K562 (cell line): ENCODE measurements at regions not wholly inside any gene's neighbourhood (a gene's known extent, or its start where the extent isn't known, plus 50 kb on each side); places are given as distances from the start of the nearest gene placed in this dataset.

Experiments used
- BRD4 ChIP-seq: fragments of 200-600 bp; sonication (generic); IDR thresholded peaks from 2 replicates; pipeline ENCODE4 v1.6.1; 2017; ENCODE audit warnings: inconsistent platforms
- CC2D1A ChIP-seq: fragments of 450-650 bp; IDR thresholded peaks from 2 replicates; pipeline ENCODE4 v1.6.1; 2017; ENCODE audit warnings: mild to moderate bottlenecking
- DPF2 ChIP-seq: fragments of 450-650 bp; IDR thresholded peaks from 2 replicates; pipeline ENCODE4 v1.6.1; 2016
- E2F3 ChIP-seq: fragments of 250-450 bp; sonication (Bioruptor Pico); IDR thresholded peaks from 2 replicates; pipeline ENCODE4 v1.4.0; 2020; ENCODE audit warnings: mild to moderate bottlenecking
- FOS ChIP-seq: IDR thresholded peaks from 3 replicates; pipeline ENCODE4 v1.6.1; 2011; ENCODE audit not compliant: insufficient read length; ENCODE audit errors: extremely low read depth
- GTF2A2 ChIP-seq: IDR thresholded peaks from 2 replicates; pipeline ENCODE4 v1.6.1; 2016; ENCODE audit warnings: mild to moderate bottlenecking, missing genetic modification characterization, missing compliant biosample characterization
- KLF16 ChIP-seq: IDR thresholded peaks from 2 replicates; pipeline ENCODE4 v1.6.1; 2016; ENCODE audit warnings: antibody characterized with exemption
- NCOA6 ChIP-seq: fragments of 450-650 bp; IDR thresholded peaks from 2 replicates; pipeline ENCODE4 v1.6.1; 2017; ENCODE audit warnings: mild to moderate bottlenecking
- PCBP2 ChIP-seq: fragments of 200-400 bp; formaldehyde crosslinking; IDR thresholded peaks from 2 replicates; pipeline ENCODE4 v1.6.1; 2018; ENCODE audit warnings: low read length, low read depth, mild to moderate bottlenecking, moderate library complexity; ENCODE audit not compliant: poor library complexity, severe bottlenecking
- RAD51 ChIP-seq: fragments of 450-650 bp; IDR thresholded peaks from 2 replicates; pipeline ENCODE4 v1.7.1; 2016; ENCODE audit warnings: low read depth, mild to moderate bottlenecking, borderline replicate concordance
- SMARCC2 ChIP-seq: fragments of 450-650 bp; IDR thresholded peaks from 2 replicates; pipeline ENCODE4 v1.6.1; 2017; ENCODE audit warnings: antibody characterized with exemption, moderate library complexity, mild to moderate bottlenecking, low read depth
- ZNF785 ChIP-seq: fragments of 250-450 bp; sonication (Bioruptor Pico); IDR thresholded peaks from 2 replicates; pipeline ENCODE4 v1.4.0; 2020; ENCODE audit warnings: mild to moderate bottlenecking
- TF ChIP-seq, protein P1 (sequence below): fragments of 250-450 bp; sonication (Bioruptor Pico); IDR thresholded peaks from 2 replicates; pipeline ENCODE4 v1.9.0; 2021; ENCODE audit warnings: mild to moderate bottlenecking
- TF ChIP-seq, protein P2 (sequence below): fragments of 450-650 bp; formaldehyde crosslinking; IDR thresholded peaks from 2 replicates; pipeline ENCODE4 v1.4.0; 2022; ENCODE audit warnings: missing genetic modification characterization
- TF ChIP-seq, protein P3 (sequence below): IDR thresholded peaks from 2 replicates; pipeline ENCODE4 v1.6.1; 2016; ENCODE audit warnings: missing genetic modification characterization, missing compliant biosample characterization

DNA sequence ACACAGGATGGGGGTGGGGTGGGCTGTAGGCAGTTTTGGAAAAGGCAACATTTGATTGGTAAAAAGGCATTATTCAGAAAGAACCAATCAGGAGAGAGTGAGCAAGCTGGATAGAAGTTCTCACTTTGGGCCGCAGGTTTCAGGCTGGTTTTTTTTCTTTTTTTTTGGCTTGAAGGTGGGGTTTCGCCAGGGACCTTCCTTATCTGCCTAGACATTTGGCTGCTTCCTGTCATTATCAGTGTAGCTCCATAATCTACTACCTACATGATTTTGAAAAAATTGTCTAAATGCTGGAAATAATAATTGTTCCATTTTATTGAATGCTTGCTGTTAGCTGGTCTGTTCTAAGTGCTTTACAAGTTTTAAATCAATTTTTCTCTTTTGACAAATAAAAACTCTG is 649.0 kb downstream of the TMTC2 start (continued):
- no peak for TF ChIP-seq RAD51
- peak; percentile 51; the same call in 1 of the 2 replicates for TF ChIP-seq SMARCC2
- no peak for TF ChIP-seq ZNF785 (CRISPR knock-in tag)
- no peak for TF ChIP-seq GTF2A2 (tag)
- TF ChIP-seq CC2D1A = peak; percentile 99
- TF ChIP-seq E2F3 (CRISPR knock-in tag) = no peak
- peak; percentile 86 for TF ChIP-seq DPF2
- TF ChIP-seq FOS = no peak
- TF ChIP-seq BRD4 = no peak
- TF ChIP-seq, protein P1, sequence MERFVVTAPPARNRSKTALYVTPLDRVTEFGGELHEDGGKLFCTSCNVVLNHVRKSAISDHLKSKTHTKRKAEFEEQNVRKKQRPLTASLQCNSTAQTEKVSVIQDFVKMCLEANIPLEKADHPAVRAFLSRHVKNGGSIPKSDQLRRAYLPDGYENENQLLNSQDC (CRISPR knock-in tag) = no peak
- TF ChIP-seq PCBP2 = no peak
- TF ChIP-seq NCOA6 = no peak
- 0 out of 2 replicates have a peak, but pooled peaks have one; percentile 30 for TF ChIP-seq KLF16
- TF ChIP-seq, protein P2, sequence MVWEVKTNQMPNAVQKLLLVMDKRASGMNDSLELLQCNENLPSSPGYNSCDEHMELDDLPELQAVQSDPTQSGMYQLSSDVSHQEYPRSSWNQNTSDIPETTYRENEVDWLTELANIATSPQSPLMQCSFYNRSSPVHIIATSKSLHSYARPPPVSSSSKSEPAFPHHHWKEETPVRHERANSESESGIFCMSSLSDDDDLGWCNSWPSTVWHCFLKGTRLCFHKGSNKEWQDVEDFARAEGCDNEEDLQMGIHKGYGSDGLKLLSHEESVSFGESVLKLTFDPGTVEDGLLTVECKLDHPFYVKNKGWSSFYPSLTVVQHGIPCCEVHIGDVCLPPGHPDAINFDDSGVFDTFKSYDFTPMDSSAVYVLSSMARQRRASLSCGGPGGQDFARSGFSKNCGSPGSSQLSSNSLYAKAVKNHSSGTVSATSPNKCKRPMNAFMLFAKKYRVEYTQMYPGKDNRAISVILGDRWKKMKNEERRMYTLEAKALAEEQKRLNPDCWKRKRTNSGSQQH = no peak
- TF ChIP-seq, protein P3, sequence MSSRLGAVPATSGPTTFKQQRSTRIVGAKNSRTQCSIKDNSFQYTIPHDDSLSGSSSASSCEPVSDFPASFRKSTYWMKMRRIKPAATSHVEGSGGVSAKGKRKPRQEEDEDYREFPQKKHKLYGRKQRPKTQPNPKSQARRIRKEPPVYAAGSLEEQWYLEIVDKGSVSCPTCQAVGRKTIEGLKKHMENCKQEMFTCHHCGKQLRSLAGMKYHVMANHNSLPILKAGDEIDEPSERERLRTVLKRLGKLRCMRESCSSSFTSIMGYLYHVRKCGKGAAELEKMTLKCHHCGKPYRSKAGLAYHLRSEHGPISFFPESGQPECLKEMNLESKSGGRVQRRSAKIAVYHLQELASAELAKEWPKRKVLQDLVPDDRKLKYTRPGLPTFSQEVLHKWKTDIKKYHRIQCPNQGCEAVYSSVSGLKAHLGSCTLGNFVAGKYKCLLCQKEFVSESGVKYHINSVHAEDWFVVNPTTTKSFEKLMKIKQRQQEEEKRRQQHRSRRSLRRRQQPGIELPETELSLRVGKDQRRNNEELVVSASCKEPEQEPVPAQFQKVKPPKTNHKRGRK (tag) = no peak
